Medulla oblongata (tissue), 1 donor: ENCODE measurements at regions not wholly inside any gene's neighbourhood (a gene's known extent, or its start where the extent isn't known, plus 50 kb on each side); places are given as distances from the start of the nearest gene placed in this dataset.
"Not testable (repeated sequence)": the region's sequence is repeated elsewhere in the genome, so short reads cannot be mapped to it uniquely, and the experiment has no call there.

ENCODE experiments used
- DNase-seq: peaks from one replicate; pipeline ENCODE4 v3.0.0-alpha.2; 2015; ENCODE audit errors: extremely low spot score

DNA sequence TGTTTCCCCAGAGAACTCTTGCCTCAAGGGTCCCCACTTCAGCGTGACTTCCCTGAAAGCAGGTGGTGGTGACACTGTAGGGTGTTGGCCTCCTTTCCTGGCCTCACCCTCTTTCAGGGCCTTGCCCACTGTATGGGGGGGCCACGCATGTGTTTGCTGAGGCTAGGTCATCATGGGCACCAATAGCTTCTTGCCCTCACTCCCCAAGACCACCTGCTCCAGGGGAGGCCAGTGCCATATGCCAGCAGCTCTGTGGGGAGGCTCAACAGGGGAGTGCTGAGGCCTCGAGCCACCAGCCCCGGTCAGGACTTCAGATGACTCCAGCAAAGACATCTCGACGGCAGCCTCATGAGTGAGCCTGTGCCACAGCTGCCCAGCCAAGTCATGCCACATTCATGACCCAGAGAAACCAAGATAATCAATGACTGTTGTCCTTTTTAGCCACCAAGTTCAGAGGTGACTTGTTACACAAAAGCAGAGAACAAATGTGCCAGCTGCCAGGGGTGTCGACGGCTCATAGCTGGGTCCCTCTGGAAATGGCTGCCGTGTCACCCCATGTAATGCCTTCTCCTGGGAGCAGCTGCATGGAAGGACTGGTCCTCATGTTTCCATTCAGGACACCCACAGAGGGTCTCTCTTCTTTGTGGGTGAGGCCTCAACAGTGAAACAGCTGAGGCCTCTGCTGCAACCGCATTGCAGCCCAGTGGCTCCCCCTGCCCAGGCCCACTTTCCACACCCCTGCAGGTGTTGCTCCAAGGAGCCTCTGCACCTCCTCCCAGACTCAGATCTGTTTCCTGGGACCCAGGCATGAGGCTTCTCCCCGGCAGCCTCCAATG is 162.2 kb downstream of the LAT start:
- not testable (repeated sequence) for DNase-seq

DNA sequence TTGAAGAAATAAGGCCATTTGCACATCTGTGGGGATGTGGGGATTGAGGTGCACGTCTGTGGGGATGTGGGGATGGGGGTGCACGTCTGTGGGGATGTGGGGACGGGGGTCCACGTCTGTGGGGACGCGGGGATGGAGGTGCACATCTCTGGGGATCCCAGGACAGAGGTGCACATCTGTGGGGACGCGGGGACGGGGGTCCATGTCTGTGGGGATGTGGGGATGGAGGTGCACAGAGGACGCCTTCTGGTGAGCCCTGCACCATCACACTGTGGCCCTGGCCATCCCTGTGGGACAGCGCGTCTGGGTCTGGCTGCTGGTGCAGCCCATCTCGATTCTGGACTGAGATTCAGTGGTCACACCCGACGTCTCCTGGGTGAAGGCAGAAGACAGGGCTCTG is 161.4 kb downstream of the LAT start:
- no peak for DNase-seq

DNA sequence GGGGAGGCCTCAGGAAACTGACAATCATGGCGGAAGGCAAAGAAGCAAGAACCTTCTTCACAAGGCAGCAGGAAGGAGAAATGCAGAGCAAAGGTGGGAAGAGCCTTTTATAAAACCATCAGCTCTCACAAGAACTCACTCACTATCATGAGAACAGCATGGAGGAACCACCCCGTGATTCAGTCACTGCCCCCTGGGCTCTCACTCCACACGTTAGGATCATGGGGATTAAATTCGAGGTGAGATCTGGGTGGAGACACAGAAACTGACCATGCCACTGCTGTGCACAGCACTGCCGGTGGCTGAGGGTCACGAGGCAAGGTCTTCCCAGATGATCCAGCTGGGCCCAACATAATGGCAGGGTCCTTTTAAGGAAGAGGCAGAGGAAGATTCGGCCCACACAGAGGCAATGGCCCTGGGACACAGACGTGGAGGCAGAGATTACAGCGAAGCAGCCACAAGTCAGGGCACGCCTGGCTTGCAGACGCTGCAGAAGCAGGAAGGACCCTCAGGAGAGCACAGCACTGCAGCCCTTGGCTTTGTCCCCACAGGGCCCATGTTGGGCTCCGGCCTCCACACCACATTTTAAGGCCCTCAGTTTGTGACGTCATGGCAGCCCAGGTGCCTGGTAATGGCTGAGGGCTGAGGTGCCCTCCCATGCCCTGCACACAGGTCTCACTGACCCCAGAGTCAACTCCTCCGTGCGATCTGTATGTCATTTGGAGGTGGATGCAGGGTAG is 160.8 kb downstream of the LAT start:
- DNase-seq, result not testable (repeated sequence)

DNA sequence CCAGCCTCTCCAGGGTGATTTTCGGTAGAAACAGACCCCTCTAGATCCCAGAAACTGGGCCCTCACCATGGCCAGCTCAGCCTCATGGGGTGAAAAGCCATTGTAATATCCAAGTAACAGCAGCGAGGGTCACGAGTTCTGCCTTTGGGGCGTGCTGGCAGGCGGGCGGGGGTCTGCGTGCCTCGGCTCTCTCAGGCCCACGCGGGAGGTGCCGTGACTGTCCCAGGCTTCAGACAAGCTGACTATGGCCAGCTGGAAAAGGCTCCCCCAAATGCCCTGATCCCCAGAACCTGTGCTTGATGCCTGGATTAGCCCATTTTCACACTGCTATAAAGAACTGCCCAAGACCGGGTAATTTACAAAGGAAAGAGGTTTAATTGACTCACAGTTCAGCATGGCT is 160.2 kb downstream of the LAT start:
- not testable (repeated sequence) for DNase-seq

DNA sequence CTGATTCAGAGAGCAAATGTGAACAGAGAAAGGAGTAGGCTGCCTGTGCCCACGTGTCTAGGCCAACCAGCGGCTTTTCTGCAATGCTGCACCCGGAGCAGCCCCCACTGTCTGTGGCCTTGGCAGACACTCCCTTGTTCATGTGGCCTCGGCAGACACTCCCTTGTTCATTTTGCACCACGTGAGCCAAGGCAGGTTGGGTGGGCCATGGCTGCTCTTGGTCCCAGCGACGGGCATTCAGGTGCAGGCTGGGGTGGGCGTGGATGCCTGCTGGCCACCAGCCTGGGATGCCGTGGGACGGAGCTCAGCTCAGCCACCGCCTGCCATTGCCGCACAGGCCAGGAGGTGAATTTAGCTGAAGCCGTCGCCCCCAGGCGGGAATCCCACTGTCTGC is 159.8 kb downstream of the LAT start:
- DNase-seq, result not testable (repeated sequence)

DNA sequence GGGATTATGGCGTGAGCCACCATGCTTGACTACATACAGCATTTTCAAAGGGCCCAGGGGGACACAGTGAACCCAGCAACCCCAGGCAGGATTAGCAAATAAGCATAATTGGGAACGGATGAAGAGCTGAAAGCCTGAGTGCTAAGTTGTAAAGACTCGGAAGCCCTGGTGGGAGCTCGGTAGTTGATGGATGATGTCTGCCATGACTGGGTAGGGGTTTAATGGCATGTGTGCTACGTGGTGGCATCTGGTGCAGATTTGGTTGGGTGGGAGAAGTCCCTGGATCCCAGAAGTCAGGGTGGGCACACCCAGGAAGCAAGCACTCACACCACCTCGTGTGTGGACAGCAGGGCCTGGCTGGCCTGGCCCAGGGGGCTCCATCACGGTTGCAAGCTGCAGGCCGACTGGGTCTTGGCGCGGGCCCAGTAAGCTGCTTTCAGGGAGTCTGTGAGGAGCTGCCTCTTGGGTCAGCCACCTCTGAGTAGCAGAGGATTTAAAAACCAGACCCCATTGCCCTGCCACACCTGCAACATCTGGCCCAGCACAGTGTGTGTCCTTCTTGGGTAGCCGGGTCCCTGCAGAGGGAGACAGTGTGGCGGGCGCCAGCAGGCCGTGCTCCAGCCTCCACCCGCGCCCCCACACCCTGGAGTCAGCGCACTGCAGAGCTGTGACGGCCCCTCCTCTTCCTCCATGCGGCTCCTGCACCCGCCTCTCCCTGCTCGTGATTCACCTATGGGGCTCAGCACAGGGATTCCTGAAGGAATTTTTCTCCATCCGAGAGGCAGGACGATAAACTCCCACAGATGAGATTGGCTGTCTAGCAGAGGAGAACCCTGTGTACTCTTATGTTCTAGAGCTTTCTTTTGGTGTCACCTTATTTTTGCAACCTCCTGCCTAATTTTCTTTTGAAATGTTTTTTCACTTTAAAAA is 159.2 kb downstream of the LAT start:
- DNase-seq, result not testable (repeated sequence)

DNA sequence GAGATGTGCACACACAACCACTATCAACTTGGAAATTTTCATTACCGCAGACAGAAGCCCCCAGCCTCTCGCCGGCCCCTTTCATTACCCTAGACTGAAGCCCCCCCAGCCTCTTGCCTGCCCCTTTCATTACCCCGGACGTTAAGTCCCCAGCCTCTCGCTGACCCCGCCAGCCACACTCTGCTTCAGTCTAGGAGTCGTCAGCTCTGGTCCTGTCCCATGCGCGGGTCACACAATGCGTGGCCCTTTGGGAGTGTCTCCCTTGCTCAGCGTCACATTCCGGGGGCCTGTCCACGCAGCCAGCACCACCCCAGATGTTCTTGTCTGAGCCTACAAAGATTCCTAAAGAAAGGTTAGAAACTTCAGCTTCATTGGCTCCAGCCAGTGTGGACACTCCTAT is 157.7 kb downstream of the LAT start:
- DNase-seq, result not testable (repeated sequence)

DNA sequence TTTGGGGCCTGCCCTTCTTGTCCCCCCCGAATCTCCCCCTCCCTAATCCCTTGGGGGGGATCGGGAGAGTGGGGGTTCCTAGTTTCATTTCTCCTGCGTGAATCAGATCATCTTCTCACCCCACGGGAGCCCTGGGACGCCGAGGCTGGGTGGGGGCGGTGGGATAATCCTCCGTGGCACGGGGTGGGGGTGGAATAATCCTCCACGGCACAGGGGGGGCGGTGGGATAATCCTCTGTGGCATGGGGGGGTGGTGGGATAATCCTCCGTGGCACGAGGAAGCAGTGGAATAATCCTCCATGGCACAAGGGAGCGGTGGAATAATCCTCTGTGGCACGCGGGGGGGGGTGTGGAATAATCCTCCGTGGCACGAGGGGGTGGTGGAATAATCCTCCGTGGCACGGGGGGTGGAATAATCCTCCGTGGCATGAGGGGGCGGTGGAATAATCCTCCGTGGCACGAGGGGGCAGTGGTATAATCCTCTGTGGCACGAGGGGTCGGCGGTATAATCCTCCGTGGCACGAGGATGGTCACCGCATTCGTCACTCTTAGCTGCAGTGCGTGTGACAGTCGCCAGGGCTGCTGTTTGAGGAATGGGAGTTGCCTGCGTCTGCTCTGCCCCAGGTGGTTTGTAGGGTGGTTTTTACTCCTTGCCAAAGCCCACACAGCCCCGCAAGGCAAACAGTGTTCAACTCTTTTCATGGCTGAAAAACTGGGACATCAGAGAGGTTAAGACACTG is 156.9 kb downstream of the LAT start:
- DNase-seq, result no peak

DNA sequence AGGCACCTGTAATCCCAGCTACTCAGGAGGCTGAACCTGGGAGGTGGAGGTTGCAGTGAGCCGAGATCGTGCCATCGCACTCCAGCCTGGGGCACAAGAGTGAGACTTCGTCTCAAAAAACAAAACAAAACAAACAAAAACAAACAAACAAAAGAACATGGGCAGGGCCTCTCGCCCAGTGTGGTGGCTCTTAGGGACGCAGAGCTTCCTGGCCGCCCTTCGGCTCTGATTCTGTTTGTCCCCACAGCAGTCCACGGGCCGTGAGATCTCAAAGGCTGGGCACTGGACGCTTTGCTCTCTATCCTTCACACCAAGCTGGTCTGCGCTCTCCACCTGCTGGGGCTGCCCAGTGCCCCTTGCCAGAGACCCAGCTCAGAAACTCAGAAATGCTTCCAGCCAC is 156.3 kb downstream of the LAT start:
- not testable (repeated sequence) for DNase-seq

DNA sequence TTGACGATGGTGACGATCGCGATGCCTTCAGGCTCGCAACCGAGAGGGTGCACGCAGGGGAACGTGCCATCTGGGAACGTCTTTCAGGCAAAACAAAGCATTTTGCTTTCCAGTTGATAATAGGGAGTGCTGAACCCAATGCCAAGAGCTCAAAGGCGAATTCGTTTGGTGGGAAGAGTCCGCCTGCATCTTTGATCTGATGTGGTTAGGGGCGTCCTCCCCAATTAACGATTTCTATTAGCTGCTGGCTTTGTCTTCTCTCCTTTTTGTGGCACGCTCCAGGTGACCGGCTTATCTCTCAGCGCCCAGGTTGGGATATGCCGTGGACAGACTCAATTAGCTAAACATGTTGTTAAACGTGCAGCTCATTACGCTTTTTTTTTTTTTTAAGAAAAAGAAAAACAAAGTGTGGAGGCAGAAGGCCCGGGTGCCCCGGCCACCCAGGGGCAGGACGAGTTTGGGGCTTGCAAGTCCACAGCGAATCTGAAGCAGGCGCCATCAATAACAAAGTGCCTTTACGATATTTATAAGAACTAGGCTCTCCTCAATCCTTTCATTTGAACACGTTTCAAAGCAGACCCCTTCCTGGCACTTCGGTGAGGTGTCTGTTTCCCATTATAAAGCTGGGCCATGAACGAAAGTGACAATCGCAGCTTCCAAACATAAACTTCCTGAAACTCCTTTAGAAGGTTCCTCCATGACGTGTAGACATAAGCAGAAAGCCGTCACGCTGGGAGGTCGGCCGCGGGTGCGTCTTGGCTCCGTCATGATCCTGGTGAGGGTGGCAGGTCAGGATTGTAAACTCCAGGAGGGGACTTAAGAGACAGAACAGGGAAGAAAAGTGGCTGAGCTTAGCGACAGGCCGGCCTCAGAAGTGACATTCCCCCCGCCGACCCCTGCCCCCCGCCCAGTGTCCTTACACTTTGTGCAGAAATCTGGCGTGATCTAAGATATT is 155.3 kb downstream of the LAT start:
- not testable (repeated sequence) for DNase-seq

DNA sequence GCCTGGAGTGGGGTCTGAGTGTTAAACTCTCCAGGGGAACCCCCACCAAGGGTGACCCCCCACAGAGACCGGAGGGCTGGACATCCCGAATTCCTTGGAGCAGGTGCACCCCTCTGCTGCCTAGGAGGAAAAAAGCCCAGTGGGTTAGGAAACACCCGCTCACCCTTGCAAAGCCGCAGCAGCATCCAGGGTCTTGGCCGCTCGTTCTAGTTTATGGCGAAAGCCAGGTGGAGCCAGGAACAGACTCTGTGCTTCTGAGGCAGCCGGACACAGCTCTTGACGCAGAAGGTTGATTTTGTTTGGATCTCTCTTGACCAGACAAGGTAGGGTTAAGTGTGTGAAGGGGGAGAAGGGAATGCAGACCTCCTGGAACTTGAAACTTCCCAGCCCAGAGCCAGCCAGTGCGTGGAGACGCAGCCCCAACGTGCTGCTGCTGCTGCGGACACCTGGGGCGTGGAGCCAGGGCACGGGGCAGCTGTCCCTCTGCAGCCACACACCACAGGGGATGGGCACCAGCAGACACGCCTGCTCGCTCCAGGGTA is 154.5 kb downstream of the LAT start:
- DNase-seq, result no peak

DNA sequence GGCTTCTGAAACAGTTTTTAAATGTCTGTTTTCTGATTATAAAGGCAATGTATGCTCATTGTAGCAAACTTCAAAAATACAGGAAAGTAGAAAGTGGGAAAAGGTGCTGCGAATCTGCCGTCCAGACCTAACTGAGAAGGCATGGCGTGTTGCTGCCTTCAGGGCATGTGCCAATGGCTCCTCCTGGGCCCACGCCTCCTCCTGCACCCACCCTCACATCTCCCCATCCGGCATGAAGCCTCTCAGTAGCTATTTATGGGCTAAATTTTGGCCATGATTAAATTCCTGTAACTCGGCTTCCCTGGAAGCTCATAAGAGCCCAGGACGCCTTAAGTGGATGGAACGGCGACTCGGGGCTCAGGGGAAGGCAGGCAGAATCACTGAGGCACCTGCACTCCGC is 153.8 kb downstream of the LAT start:
- DNase-seq, result not testable (repeated sequence)

DNA sequence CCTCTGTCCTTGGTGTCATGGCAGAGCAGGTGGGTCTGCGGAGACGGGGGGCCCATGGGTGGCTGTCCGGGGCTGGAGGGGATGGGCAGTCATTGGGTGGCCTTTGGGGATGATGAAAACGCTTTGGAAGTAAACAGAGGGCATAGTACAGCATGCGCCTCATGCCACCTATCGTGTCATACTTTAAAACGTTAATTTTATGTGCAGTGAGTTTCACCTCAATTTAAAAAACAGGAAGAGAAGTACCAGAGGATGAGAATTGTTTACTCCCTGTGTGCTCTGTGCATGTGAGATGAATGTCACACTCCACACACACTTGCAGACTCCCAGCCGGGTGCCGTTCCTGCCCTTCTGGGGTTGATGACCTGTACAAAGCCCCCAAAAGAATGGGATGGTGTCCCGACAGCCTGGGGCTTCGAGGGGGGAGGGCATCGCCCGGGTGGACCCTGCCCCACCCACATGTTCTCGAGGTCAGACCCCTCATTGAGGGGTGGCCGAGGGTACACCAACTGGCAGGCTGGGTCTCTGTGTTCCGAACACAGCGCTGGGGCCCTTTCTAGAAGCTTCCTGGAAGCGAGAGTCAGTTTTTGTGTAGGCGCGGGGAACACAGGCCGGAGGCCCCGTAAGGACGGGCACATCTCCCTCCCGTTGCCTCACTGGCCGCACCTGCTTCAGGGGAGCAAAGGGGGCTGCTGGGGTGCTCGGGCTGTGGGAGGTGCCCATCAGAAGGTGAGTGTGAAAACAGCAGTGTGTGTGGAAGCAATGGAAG is 153.2 kb downstream of the LAT start:
- DNase-seq, result not testable (repeated sequence)

DNA sequence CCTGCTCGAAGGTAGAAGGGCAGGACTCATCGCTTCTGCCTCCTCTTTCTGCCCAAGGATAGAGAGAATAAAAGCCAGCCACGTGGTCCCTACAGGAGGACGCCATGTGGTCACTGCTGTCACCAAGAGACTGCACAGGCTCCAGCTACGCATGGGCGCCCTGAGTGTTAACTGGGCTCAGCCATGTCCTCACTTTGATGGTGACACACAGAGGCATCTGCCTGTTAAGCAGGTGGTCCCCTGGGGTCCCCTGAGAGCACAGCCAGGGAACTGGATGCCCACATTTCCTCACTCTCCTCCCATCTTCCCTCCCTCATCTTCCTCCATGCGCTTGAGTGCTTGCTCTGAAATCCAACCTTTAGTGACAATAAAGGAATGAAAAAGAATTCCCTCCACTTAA is 152.6 kb downstream of the LAT start:
- not testable (repeated sequence) for DNase-seq

DNA sequence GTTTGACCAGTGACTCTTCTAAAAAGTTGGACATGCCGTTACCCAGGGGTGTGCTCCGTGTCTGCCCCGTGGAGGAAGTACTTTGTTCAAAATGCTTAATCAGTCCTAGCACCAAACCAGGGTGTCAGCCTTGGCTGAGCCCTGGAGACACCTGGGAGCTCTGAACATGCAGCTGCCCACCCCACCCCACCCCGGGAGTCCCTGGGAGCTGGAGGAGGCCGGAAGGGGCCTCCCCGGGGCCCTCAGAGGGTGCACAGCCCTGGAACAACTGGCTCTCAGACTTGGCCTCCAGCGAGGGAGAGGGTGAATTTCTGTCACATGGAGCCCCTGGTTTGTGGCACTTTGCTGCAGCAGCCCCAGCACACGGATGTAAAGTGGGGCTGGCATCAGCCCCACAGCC is 152.1 kb downstream of the LAT start:
- DNase-seq, result not testable (repeated sequence)

DNA sequence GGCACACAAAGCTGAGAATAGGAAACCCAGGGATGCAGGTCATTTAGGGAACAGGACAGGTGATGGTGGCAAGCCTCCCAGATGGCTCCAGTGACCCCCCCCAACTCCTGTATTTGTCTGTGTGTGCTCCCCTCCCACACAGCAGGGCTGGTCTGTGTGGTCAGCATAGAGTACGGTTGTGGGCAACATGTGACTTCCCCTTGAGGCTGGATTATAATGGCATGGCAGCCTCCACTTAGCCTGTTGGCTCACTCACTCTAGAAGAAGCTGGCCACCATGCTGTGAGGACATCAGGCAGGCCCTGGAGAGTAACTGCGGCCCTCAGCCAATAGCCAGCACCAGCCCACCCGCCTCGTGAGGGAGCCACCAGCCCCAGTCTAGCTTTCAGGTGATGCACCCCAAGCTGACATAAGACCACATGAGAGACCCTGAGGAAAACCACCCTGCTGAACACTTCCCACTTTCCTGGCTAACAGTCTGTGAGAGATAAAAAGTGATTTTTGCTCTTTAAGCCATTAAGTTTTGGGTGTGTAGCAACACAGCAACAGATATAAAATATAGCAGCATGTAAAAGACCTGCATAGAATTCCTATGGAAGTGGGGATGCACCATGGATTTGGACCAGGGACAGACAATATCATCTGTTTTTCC is 151.3 kb downstream of the LAT start:
- DNase-seq, result not testable (repeated sequence)

DNA sequence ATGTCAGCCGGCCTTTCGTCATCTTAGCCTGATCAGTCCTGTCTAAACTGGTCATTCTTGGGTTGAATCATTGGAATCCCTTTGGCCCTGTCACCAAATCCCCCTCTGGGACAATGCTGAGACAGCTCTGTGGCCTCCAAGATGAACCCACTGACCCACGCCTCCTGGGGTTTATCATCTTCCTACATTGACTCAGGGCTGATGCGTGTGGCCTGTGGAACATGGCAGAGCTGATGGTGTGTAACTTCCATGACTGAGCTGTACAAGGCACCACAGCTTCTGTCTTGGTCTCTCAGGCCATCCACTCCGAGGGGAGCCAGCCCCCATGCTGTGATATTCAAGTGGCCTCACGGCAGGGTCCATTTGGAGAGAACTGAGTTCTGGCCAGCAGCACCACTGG is 150.2 kb downstream of the LAT start:
- not testable (repeated sequence) for DNase-seq

DNA sequence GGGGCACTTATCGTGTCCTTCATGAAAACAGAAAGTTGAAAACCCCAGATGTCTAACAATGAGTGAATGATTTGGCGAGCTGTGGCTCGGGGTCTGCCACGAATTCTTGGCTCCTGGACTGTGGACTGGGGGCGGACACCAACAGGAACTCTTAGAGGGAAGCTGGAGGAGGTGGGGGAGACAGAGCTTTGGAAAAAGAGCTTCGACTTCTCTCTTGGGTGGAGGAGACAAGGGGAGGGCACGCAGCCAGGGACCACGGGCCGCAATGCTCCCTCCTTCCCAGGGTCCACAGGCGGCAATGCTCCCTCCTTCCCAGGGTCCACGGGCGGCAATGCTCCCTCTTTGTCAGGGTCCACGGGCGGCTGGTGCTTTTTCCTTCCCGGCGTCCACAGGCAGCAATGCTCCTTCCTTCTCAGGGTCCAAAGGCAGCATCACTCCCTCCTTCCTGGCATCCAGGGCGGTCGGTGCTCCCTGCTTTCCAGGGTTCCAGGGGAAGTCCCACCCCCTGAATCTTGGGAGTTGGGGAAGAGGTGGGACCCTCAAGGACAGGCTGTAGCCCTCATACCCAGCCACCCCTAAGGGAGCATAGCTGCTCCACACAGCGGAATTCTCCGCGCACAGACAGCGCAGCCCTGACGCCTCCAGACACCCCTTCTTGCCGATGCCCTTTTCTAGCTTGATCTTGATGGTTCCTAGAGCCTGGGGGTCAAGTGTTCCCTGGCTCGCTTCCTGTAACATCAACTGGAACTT is 149.0 kb downstream of the LAT start:
- DNase-seq, result not testable (repeated sequence)
